ENCODE measurements at regions not wholly inside any gene's neighbourhood (a gene's known extent, or its start where the extent isn't known, plus 50 kb on each side); places are given as distances from the start of the nearest gene placed in this dataset.

GRCh38 chr9:106532306-106533015 is 330.5 kb upstream of the ZNF462 start:
- Histone ChIP-seq H3K4me3 (no peak overlapping the region), H3K4me1 (peaks cover 0 to 5% (median 0%) of the 10 kb centered on the region in 10 experiments; a peak in 2 of 20 replicates), H3K9me3 (replicated peaks in 1 of 11) (no peaks in the 10 kb centered on the region), H3K27me3 (no peaks in the 10 kb centered on the region), H3K36me3 (no peaks in the 10 kb centered on the region), H3K4me2 (no peak overlapping the region), H3K27ac (no peak overlapping the region), H3K9ac (no peak overlapping the region), H4K20me1 (peaks cover 0 to 3% (median 0%) of the 10 kb centered on the region in 11 experiments; a peak in 1 of 22 replicates)
- no peak for TF ChIP-seq Cebpa-rat (IDR thresholded peaks at IDR 0.05)

- H3K4me1 ChIP-seq = peaks cover 0 to 5% (median 0%) of the 10 kb centered on the region in 10 experiments; a peak in 2 of 20 replicates
- no peak overlapping the region for H3K27ac ChIP-seq
- TF ChIP-seq Cebpa-rat (IDR thresholded peaks at IDR 0.05) = no peak
- H3K4me2 ChIP-seq = no peak overlapping the region
- no peaks in the 10 kb centered on the region for H3K9me3 ChIP-seq (replicated peaks in 1 of 11)
- H3K36me3 ChIP-seq = no peaks in the 10 kb centered on the region
- H4K20me1 ChIP-seq = peaks cover 0 to 3% (median 0%) of the 10 kb centered on the region in 11 experiments; a peak in 1 of 22 replicates
- no peak overlapping the region for H3K4me3 ChIP-seq
- H3K27me3 ChIP-seq = no peaks in the 10 kb centered on the region
- no peak overlapping the region for H3K9ac ChIP-seq
Observed at GRCh38 chr9:106534800-106535199, 328.2 kb upstream of the ZNF462 start.

GRCh38 chr9:106535439-106535838 is 327.5 kb upstream of the ZNF462 start:
- H3K4me3 ChIP-seq = no peak overlapping the region
- peak overlapping the region in 1 of 11 experiments; percentile 20; a peak in 1 of 22 replicates for H3K4me2 ChIP-seq
- no peak for TF ChIP-seq Cebpa-rat (IDR thresholded peaks at IDR 0.05)
- no peaks in the 10 kb centered on the region for H3K9me3 ChIP-seq (replicated peaks in 1 of 11)
- H3K9ac ChIP-seq = no peak overlapping the region
- no peak overlapping the region for H3K27ac ChIP-seq
- H3K36me3 ChIP-seq = no peaks in the 10 kb centered on the region
- H4K20me1 ChIP-seq = peaks cover 0 to 3% (median 0%) of the 10 kb centered on the region in 11 experiments; a peak in 1 of 22 replicates
- peaks cover 0 to 5% (median 0%) of the 10 kb centered on the region in 10 experiments; a peak in 2 of 20 replicates for H3K4me1 ChIP-seq
- no peaks in the 10 kb centered on the region for H3K27me3 ChIP-seq

GRCh38 chr9:106557996-106558667 is 304.8 kb upstream of the ZNF462 start:
- no peak overlapping the region for H3K27ac ChIP-seq
- peaks cover 6 to 14% (median 8%) of the 10 kb centered on the region in 11 experiments; a peak in 19 of 22 replicates for H3K9me3 ChIP-seq (replicated peaks in 1 of 11)
- H3K4me1 ChIP-seq = no peaks in the 10 kb centered on the region
- no peaks in the 10 kb centered on the region for H4K20me1 ChIP-seq
- H3K27me3 ChIP-seq = no peaks in the 10 kb centered on the region
- H3K4me2 ChIP-seq = no peak overlapping the region
- TF ChIP-seq Cebpa-rat (IDR thresholded peaks at IDR 0.05) = no peak
- no peaks in the 10 kb centered on the region for H3K36me3 ChIP-seq
- no peak overlapping the region for H3K9ac ChIP-seq
- H3K4me3 ChIP-seq = no peak overlapping the region

GRCh38 chr9:106560540-106560939 is 302.4 kb upstream of the ZNF462 start:
- H4K20me1 ChIP-seq = no peaks in the 10 kb centered on the region
- H3K4me2 ChIP-seq = no peak overlapping the region

GRCh38 chr9:106575823-106576222 is 287.1 kb upstream of the ZNF462 start:
- no peak for TF ChIP-seq Cebpa-rat (IDR thresholded peaks at IDR 0.05)
- no peak overlapping the region for H3K4me3 ChIP-seq
- no peaks in the 10 kb centered on the region for H3K27me3 ChIP-seq
- H3K4me1 ChIP-seq = no peaks in the 10 kb centered on the region
- H3K4me2 ChIP-seq = no peak overlapping the region
- H3K27ac ChIP-seq = no peak overlapping the region
- H3K9me3 ChIP-seq (replicated peaks in 1 of 11) = peaks cover 13 to 31% (median 21%) of the 10 kb centered on the region in 11 experiments; a peak in 21 of 22 replicates
- no peaks in the 10 kb centered on the region for H4K20me1 ChIP-seq
- no peak overlapping the region for H3K9ac ChIP-seq
- no peaks in the 10 kb centered on the region for H3K36me3 ChIP-seq

More at GRCh38 chr9:106560540-106560939, 302.4 kb upstream of the ZNF462 start:
- H3K4me1 ChIP-seq = no peaks in the 10 kb centered on the region
- H3K27ac ChIP-seq = no peak overlapping the region
- H3K9ac ChIP-seq = no peak overlapping the region
- H3K27me3 ChIP-seq = no peaks in the 10 kb centered on the region
- H3K9me3 ChIP-seq (replicated peaks in 1 of 11) = 0 out of 22 replicates have a peak, but pooled peaks cover 0 to 1% (median 0%) of the 10 kb centered on the region in 11 experiments
- no peaks in the 10 kb centered on the region for H3K36me3 ChIP-seq
- no peak for TF ChIP-seq Cebpa-rat (IDR thresholded peaks at IDR 0.05)
- H3K4me3 ChIP-seq = no peak overlapping the region

GRCh38 chr9:106576232-106576760 is 286.7 kb upstream of the ZNF462 start:
- Histone ChIP-seq H4K20me1 (no peaks in the 10 kb centered on the region), H3K9me3 (replicated peaks in 1 of 11) (peaks cover 13 to 30% (median 18%) of the 10 kb centered on the region in 11 experiments; a peak in 20 of 22 replicates), H3K4me1 (no peaks in the 10 kb centered on the region), H3K27ac (no peak overlapping the region), H3K4me2 (no peak overlapping the region), H3K36me3 (no peaks in the 10 kb centered on the region), H3K27me3 (no peaks in the 10 kb centered on the region), H3K4me3 (no peak overlapping the region), H3K9ac (no peak overlapping the region)
- TF ChIP-seq Cebpa-rat (IDR thresholded peaks at IDR 0.05) = no peak

GRCh38 chr9:106577121-106577520 is 285.8 kb upstream of the ZNF462 start:
- TF ChIP-seq Cebpa-rat (IDR thresholded peaks at IDR 0.05) = no peak
- Histone ChIP-seq H3K36me3 (no peaks in the 10 kb centered on the region), H3K9ac (no peak overlapping the region)

GRCh38 chr9:106580546-106580945 is 282.4 kb upstream of the ZNF462 start:
- Histone ChIP-seq H3K4me3 (no peak overlapping the region), H3K9ac (no peak overlapping the region), H3K4me2 (no peak overlapping the region)

More at GRCh38 chr9:106577121-106577520, 285.8 kb upstream of the ZNF462 start:
- Histone ChIP-seq H3K4me3 (no peak overlapping the region), H3K4me1 (no peaks in the 10 kb centered on the region), H3K27me3 (no peaks in the 10 kb centered on the region), H3K27ac (no peak overlapping the region), H4K20me1 (no peaks in the 10 kb centered on the region), H3K9me3 (replicated peaks in 1 of 11) (peaks cover 13 to 26% (median 16%) of the 10 kb centered on the region in 11 experiments; a peak in 20 of 22 replicates), H3K4me2 (no peak overlapping the region)

More at GRCh38 chr9:106580546-106580945, 282.4 kb upstream of the ZNF462 start:
- Histone ChIP-seq H4K20me1 (no peaks in the 10 kb centered on the region), H3K4me1 (no peaks in the 10 kb centered on the region), H3K27ac (no peak overlapping the region), H3K36me3 (no peaks in the 10 kb centered on the region), H3K27me3 (no peaks in the 10 kb centered on the region), H3K9me3 (replicated peaks in 1 of 11) (peaks cover 7 to 26% (median 16%) of the 10 kb centered on the region in 11 experiments; a peak in 20 of 22 replicates)
- TF ChIP-seq Cebpa-rat (IDR thresholded peaks at IDR 0.05) = no peak

Data from BLaER1 treated with 17β-estradiol and CSF1 and Interleukin-3, amounts not matched to agents 10 nM and 100 nM (cell line).